ENCODE measurements at regions not wholly inside any gene's neighbourhood (a gene's known extent, or its start where the extent isn't known, plus 50 kb on each side); places are given as distances from the start of the nearest gene placed in this dataset.

DNA sequence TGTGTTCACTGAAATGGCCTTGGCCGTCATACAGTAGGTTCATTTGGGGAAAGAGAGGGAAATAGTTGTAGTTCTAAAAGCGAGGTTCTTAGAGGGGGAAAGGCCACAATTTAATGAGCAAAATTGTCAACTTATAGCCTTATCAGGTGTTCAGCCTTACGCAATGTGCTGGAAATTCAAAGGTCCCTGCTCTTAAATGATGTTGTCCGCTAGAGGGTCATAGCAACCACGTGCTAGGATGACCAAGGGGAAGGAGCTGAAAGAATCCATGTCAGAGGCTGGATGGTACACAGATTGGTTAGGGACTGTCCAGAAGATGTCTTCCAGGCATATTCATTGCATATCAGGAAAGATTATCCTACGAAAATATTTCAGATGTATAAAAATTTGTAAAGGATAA, 282.3 kb upstream of the MEX3C start:
- no peak for TF ChIP-seq CTCF (IDR thresholded peaks at IDR 0.05; ENCODE audit: low read depth, low read length)
- peaks cover 30% of the 10 kb centered on the region for H3K9me3 ChIP-seq (ENCODE audit: control insufficient read depth, insufficient read depth, low read length)
- no peaks in the 10 kb centered on the region for H3K27me3 ChIP-seq (ENCODE audit: control insufficient read depth, insufficient read depth, low read length)
- DNase-seq (ENCODE audit: low read depth, low spot score): no peak
- no peak overlapping the region for H3K4me3 ChIP-seq (ENCODE audit: low read depth, low read length)
- ChIA-PET POLR2A (no interaction called here), CTCF (no interaction called here)
- no peak overlapping the region for H3K27ac ChIP-seq (ENCODE audit: low read depth, low read length)

- ChIA-PET POLR2A (no interaction called here), CTCF (no interaction called here)
- Histone ChIP-seq H3K27ac (ENCODE audit: low read depth, low read length) (no peak overlapping the region), H3K9me3 (ENCODE audit: control insufficient read depth, insufficient read depth, low read length) (peaks cover 34% of the 10 kb centered on the region), H3K27me3 (ENCODE audit: control insufficient read depth, insufficient read depth, low read length) (no peaks in the 10 kb centered on the region), H3K4me3 (ENCODE audit: low read depth, low read length) (no peak overlapping the region)
- TF ChIP-seq CTCF (IDR thresholded peaks at IDR 0.05; ENCODE audit: low read depth, low read length): no peak
- no peak for DNase-seq (ENCODE audit: low read depth, low spot score)
Measured at GRCh38 chr18:51480407-51481261, 283.2 kb upstream of the MEX3C start.

- no peak for TF ChIP-seq CTCF (IDR thresholded peaks at IDR 0.05; ENCODE audit: low read depth, low read length)
- ChIA-PET CTCF (no interaction called here), POLR2A (no interaction called here)
- no peak for DNase-seq (ENCODE audit: low read depth, low spot score)
- Histone ChIP-seq H3K4me3 (ENCODE audit: low read depth, low read length) (no peak overlapping the region), H3K27me3 (ENCODE audit: control insufficient read depth, insufficient read depth, low read length) (no peaks in the 10 kb centered on the region), H3K9me3 (ENCODE audit: control insufficient read depth, insufficient read depth, low read length) (peaks cover 43% of the 10 kb centered on the region), H3K27ac (ENCODE audit: low read depth, low read length) (no peak overlapping the region)
Measured at GRCh38 chr18:51486735-51487366, 289.4 kb upstream of the MEX3C start.

DNA sequence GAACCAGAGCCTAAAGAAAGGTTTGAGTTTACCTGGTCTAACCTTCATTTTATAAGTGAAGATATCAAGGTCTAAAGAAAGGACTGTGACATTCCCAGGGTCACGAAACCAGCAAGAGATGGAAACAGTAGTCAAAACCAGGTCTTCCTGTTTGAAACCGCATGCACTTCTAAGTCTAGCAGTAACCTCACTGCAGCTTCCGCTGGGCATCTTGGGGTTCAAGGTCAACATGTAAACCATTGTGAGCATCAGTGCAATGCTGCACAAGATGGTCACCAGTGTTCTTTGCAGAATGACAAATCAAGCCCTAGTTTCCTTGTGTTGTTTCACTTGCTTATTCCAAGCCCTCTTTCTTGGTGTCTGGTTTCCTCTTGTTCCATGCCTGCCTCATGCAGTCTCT, 292.9 kb upstream of the MEX3C start:
- H3K27me3 ChIP-seq (ENCODE audit: control insufficient read depth, insufficient read depth, low read length): no peaks in the 10 kb centered on the region
- peaks cover 23% of the 10 kb centered on the region for H3K9me3 ChIP-seq (ENCODE audit: control insufficient read depth, insufficient read depth, low read length)
- no peak for DNase-seq (ENCODE audit: low read depth, low spot score)
- no peak overlapping the region for H3K27ac ChIP-seq (ENCODE audit: low read depth, low read length)
- POLR2A ChIA-PET: no interaction called here
- no peak for TF ChIP-seq CTCF (IDR thresholded peaks at IDR 0.05; ENCODE audit: low read depth, low read length)
- no peak overlapping the region for H3K4me3 ChIP-seq (ENCODE audit: low read depth, low read length)
- CTCF ChIA-PET: no interaction called here

GRCh38 chr18:51490860-51491259, 293.4 kb upstream of the MEX3C start:
- no peaks in the 10 kb centered on the region for H3K27me3 ChIP-seq (ENCODE audit: control insufficient read depth, insufficient read depth, low read length)
- H3K9me3 ChIP-seq (ENCODE audit: control insufficient read depth, insufficient read depth, low read length): peaks cover 23% of the 10 kb centered on the region
- no peak for TF ChIP-seq CTCF (IDR thresholded peaks at IDR 0.05; ENCODE audit: low read depth, low read length)
- no peak for DNase-seq (ENCODE audit: low read depth, low spot score)
- CTCF ChIA-PET: no interaction called here
- no peak overlapping the region for H3K27ac ChIP-seq (ENCODE audit: low read depth, low read length)
- no peak overlapping the region for H3K4me3 ChIP-seq (ENCODE audit: low read depth, low read length)
- POLR2A ChIA-PET: no interaction called here

Measured in AG04450 (cell line).